Immature natural killer cell (primary cell): ENCODE measurements at regions not wholly inside any gene's neighbourhood (a gene's known extent, or its start where the extent isn't known, plus 50 kb on each side); places are given as distances from the start of the nearest gene placed in this dataset.

Experiments used
- DNase-seq, 3 donors: peaks; one replicate each; pipeline ENCODE4 v3.0.0; 2022; ENCODE audit warnings: mixed read lengths in 1 of 3
- H3K27ac Mint-ChIP-seq, 6 donors: one replicate each; pipeline ENCODE4 v1.8.0; 2020; ENCODE audit warnings: mixed read lengths in 6 of 6, mild to moderate bottlenecking in 5 of 6, inconsistent platforms in 4 of 6, moderate library complexity in 3 of 6
- H3K27me3 Mint-ChIP-seq, 3 donors: one replicate each; pipeline ENCODE4 v1.8.0; 2020 to 2021; ENCODE audit warnings: low read depth in 3 of 3, mild to moderate bottlenecking in 3 of 3, mixed read lengths in 3 of 3, moderate library complexity in 3 of 3, inconsistent platforms in 1 of 3
- H3K36me3 Mint-ChIP-seq, 3 donors: one replicate each; pipeline ENCODE4 v1.8.0; 2020; ENCODE audit warnings: mixed read lengths in 3 of 3, inconsistent platforms in 2 of 3, mild to moderate bottlenecking in 2 of 3
- H3K4me1 Mint-ChIP-seq, 2 donors: one replicate each; pipeline ENCODE4 v1.8.0; 2020; ENCODE audit warnings: inconsistent platforms in 2 of 2, mild to moderate bottlenecking in 2 of 2, mixed read lengths in 2 of 2, moderate library complexity in 1 of 2
- H3K4me3 Mint-ChIP-seq, 5 donors: one replicate each; pipeline ENCODE4 v1.8.0; 2020; ENCODE audit warnings: mild to moderate bottlenecking in 5 of 5, mixed read lengths in 5 of 5, inconsistent platforms in 3 of 5, moderate library complexity in 3 of 5
- H3K9me3 Mint-ChIP-seq, 6 donors: one replicate each; pipeline ENCODE4 v1.8.0; 2020; ENCODE audit warnings: mild to moderate bottlenecking in 6 of 6, mixed read lengths in 6 of 6, inconsistent platforms in 4 of 6, moderate library complexity in 3 of 6

- H3K27ac Mint-ChIP-seq: no peak overlapping the region
- no peaks in the 10 kb centered on the region for H3K4me1 Mint-ChIP-seq
- H3K4me3 Mint-ChIP-seq: no peak overlapping the region
- H3K27me3 Mint-ChIP-seq: peaks cover 0 to 2% (median 0%) of the 10 kb centered on the region in 3 donors
- no peak for DNase-seq
- H3K36me3 Mint-ChIP-seq: peaks cover 0 to 4% (median 0%) of the 10 kb centered on the region in 3 donors
- peaks cover 2 to 6% (median 3%) of the 10 kb centered on the region in 6 donors for H3K9me3 Mint-ChIP-seq
Observed at GRCh38 chr13:106755542-106755941, 187.6 kb upstream of the ARGLU1 start.

- peaks cover 2 to 6% (median 3%) of the 10 kb centered on the region in 6 donors for H3K9me3 Mint-ChIP-seq
- DNase-seq: no peak
- no peaks in the 10 kb centered on the region for H3K4me1 Mint-ChIP-seq
- no peak overlapping the region for H3K27ac Mint-ChIP-seq
- peaks cover 0 to 4% (median 0%) of the 10 kb centered on the region in 3 donors for H3K36me3 Mint-ChIP-seq
- H3K27me3 Mint-ChIP-seq: peaks cover 0 to 4% (median 2%) of the 10 kb centered on the region in 3 donors
- no peak overlapping the region for H3K4me3 Mint-ChIP-seq
Observed at GRCh38 chr13:106753251-106753650, 185.3 kb upstream of the ARGLU1 start.

GRCh38 chr13:106752584-106753170, 184.7 kb upstream of the ARGLU1 start:
- H3K4me3 Mint-ChIP-seq: no peak overlapping the region
- no peaks in the 10 kb centered on the region for H3K4me1 Mint-ChIP-seq
- H3K36me3 Mint-ChIP-seq: peaks cover 0 to 4% (median 0%) of the 10 kb centered on the region in 3 donors
- no peak for DNase-seq
- H3K27ac Mint-ChIP-seq: peak overlapping the region in 1 of 6 donors; percentile 49
- peaks cover 0 to 6% (median 3%) of the 10 kb centered on the region in 6 donors for H3K9me3 Mint-ChIP-seq
- H3K27me3 Mint-ChIP-seq: peaks cover 0 to 4% (median 2%) of the 10 kb centered on the region in 3 donors

GRCh38 chr13:106748785-106749184, 180.8 kb upstream of the ARGLU1 start:
- Mint-ChIP-seq H3K27me3 (peaks cover 0 to 4% (median 4%) of the 10 kb centered on the region in 3 donors), H3K36me3 (no peaks in the 10 kb centered on the region), H3K27ac (no peak overlapping the region), H3K9me3 (peaks cover 0 to 3% (median 0%) of the 10 kb centered on the region in 6 donors), H3K4me3 (no peak overlapping the region), H3K4me1 (no peaks in the 10 kb centered on the region)
- DNase-seq: no peak

GRCh38 chr13:106744516-106744915, 176.6 kb upstream of the ARGLU1 start:
- Mint-ChIP-seq H3K9me3 (peaks cover 0 to 3% (median 0%) of the 10 kb centered on the region in 6 donors), H3K4me3 (no peak overlapping the region), H3K36me3 (no peaks in the 10 kb centered on the region), H3K4me1 (no peaks in the 10 kb centered on the region), H3K27ac (no peak overlapping the region), H3K27me3 (peaks cover 0 to 4% (median 0%) of the 10 kb centered on the region in 3 donors)
- DNase-seq: no peak

- Mint-ChIP-seq H3K4me3 (no peak overlapping the region), H3K27ac (no peak overlapping the region), H3K36me3 (no peaks in the 10 kb centered on the region), H3K9me3 (peaks cover 0 to 9% (median 6%) of the 10 kb centered on the region in 6 donors), H3K27me3 (peaks cover 0 to 2% (median 0%) of the 10 kb centered on the region in 3 donors), H3K4me1 (no peaks in the 10 kb centered on the region)
- DNase-seq: no peak
Observed at GRCh38 chr13:106738186-106738678, 170.3 kb upstream of the ARGLU1 start.

GRCh38 chr13:106736941-106737340, 169.0 kb upstream of the ARGLU1 start:
- Mint-ChIP-seq H3K4me3 (no peak overlapping the region), H3K27me3 (peaks cover 0 to 3% (median 2%) of the 10 kb centered on the region in 3 donors), H3K36me3 (no peaks in the 10 kb centered on the region), H3K9me3 (peaks cover 0 to 11% (median 6%) of the 10 kb centered on the region in 6 donors), H3K27ac (no peak overlapping the region), H3K4me1 (no peaks in the 10 kb centered on the region)
- no peak for DNase-seq

- H3K4me1 Mint-ChIP-seq: no peaks in the 10 kb centered on the region
- peaks cover 0 to 3% (median 2%) of the 10 kb centered on the region in 3 donors for H3K27me3 Mint-ChIP-seq
- no peak overlapping the region for H3K27ac Mint-ChIP-seq
- no peak for DNase-seq
- H3K36me3 Mint-ChIP-seq: no peaks in the 10 kb centered on the region
- no peak overlapping the region for H3K4me3 Mint-ChIP-seq
- peaks cover 2 to 11% (median 5%) of the 10 kb centered on the region in 6 donors for H3K9me3 Mint-ChIP-seq
Observed at GRCh38 chr13:106734198-106734597, 166.3 kb upstream of the ARGLU1 start.

GRCh38 chr13:106723036-106723435, 155.1 kb upstream of the ARGLU1 start:
- Mint-ChIP-seq H3K9me3 (peaks cover 10 to 26% (median 15%) of the 10 kb centered on the region in 6 donors), H3K36me3 (no peaks in the 10 kb centered on the region), H3K4me3 (no peak overlapping the region), H3K27ac (no peak overlapping the region), H3K4me1 (no peaks in the 10 kb centered on the region), H3K27me3 (peaks cover 0 to 4% (median 1%) of the 10 kb centered on the region in 3 donors)
- no peak for DNase-seq

- Mint-ChIP-seq H3K27ac (no peak overlapping the region), H3K9me3 (peaks cover 10 to 29% (median 17%) of the 10 kb centered on the region in 6 donors), H3K4me3 (no peak overlapping the region), H3K27me3 (peaks cover 0 to 4% (median 1%) of the 10 kb centered on the region in 3 donors), H3K4me1 (no peaks in the 10 kb centered on the region), H3K36me3 (no peaks in the 10 kb centered on the region)
- no peak for DNase-seq
Observed at GRCh38 chr13:106722620-106723019, 154.7 kb upstream of the ARGLU1 start.

GRCh38 chr13:106721599-106721998, 153.7 kb upstream of the ARGLU1 start:
- peaks cover 14 to 34% (median 21%) of the 10 kb centered on the region in 6 donors for H3K9me3 Mint-ChIP-seq
- no peak overlapping the region for H3K4me3 Mint-ChIP-seq
- no peak overlapping the region for H3K27ac Mint-ChIP-seq
- H3K4me1 Mint-ChIP-seq: no peaks in the 10 kb centered on the region
- no peak for DNase-seq
- H3K36me3 Mint-ChIP-seq: no peaks in the 10 kb centered on the region
- H3K27me3 Mint-ChIP-seq: peaks cover 0 to 4% (median 1%) of the 10 kb centered on the region in 3 donors

GRCh38 chr13:106714271-106714982, 146.5 kb upstream of the ARGLU1 start:
- peaks cover 0 to 2% (median 0%) of the 10 kb centered on the region in 3 donors for H3K27me3 Mint-ChIP-seq
- H3K4me1 Mint-ChIP-seq: no peaks in the 10 kb centered on the region
- H3K36me3 Mint-ChIP-seq: no peaks in the 10 kb centered on the region
- no peak for DNase-seq
- no peak overlapping the region for H3K27ac Mint-ChIP-seq
- no peak overlapping the region for H3K4me3 Mint-ChIP-seq
- peaks cover 10 to 22% (median 14%) of the 10 kb centered on the region in 6 donors for H3K9me3 Mint-ChIP-seq

GRCh38 chr13:106712381-106712780, 144.4 kb upstream of the ARGLU1 start:
- no peak overlapping the region for H3K27ac Mint-ChIP-seq
- no peak overlapping the region for H3K4me3 Mint-ChIP-seq
- H3K36me3 Mint-ChIP-seq: no peaks in the 10 kb centered on the region
- no peaks in the 10 kb centered on the region for H3K4me1 Mint-ChIP-seq
- H3K9me3 Mint-ChIP-seq: peaks cover 1 to 11% (median 4%) of the 10 kb centered on the region in 6 donors
- no peak for DNase-seq
- H3K27me3 Mint-ChIP-seq: peaks cover 0 to 2% (median under 1%) of the 10 kb centered on the region in 3 donors

- no peaks in the 10 kb centered on the region for H3K4me1 Mint-ChIP-seq
- no peak overlapping the region for H3K27ac Mint-ChIP-seq
- H3K4me3 Mint-ChIP-seq: no peak overlapping the region
Observed at GRCh38 chr13:106710266-106710665, 142.3 kb upstream of the ARGLU1 start.

More at GRCh38 chr13:106710266-106710665, 142.3 kb upstream of the ARGLU1 start:
- H3K9me3 Mint-ChIP-seq: peaks cover 0 to 9% (median 4%) of the 10 kb centered on the region in 6 donors
- peaks cover 0 to 2% (median 2%) of the 10 kb centered on the region in 3 donors for H3K27me3 Mint-ChIP-seq
- DNase-seq: no peak
- no peaks in the 10 kb centered on the region for H3K36me3 Mint-ChIP-seq
